SK-N-SH (cell line): ENCODE measurements at regions not wholly inside any gene's neighbourhood (a gene's known extent, or its start where the extent isn't known, plus 50 kb on each side); places are given as distances from the start of the nearest gene placed in this dataset.

Experiments used
- CTCF ChIA-PET: fragments of 300-600, 350-600 bp; formaldehyde crosslinking; extraction: SDS; loops from one replicate; lab custom pipeline; 2021; lab: Yijun Ruan, JAX
- POLR2A ChIA-PET: fragments of 350-600 bp; sonication (Branson Sonifier 250); formaldehyde crosslinking; extraction: SDS; loops from one replicate; lab custom pipeline; 2020; ENCODE audit warnings: antibody characterized with exemption, inconsistent platforms; lab: Yijun Ruan, JAX
- DNase-seq: peaks from one replicate; pipeline ENCODE4 v3.0.0; 2012
- H2AFZ ChIP-seq: fragments of 200-600 bp; sonication (generic); 2 replicates; pipeline ENCODE4 v1.8.1; 2016; ENCODE audit warnings: antibody characterized with exemption, mild to moderate bottlenecking, low read depth
- H3F3A ChIP-seq: fragments of 200-600 bp; sonication (generic); replicated peaks from 2 replicates; pipeline ENCODE3; 2016; ENCODE audit warnings: antibody characterized with exemption, mild to moderate bottlenecking; ENCODE audit not compliant: insufficient read depth
- H3K27ac ChIP-seq, 2 experiments: fragments of 200-500 bp in 1 of 2; fragments of 200-600 bp in 1 of 2; sonication (Bioruptor generic) in 1 of 2; sonication (generic), shearing (Covaris generic) in 1 of 2; 2 replicates each; pipeline versions ENCODE4 v1.5.1 to v1.6.1; 2014 to 2016; ENCODE audit warnings: low read depth in 2 of 2, inconsistent platforms in 1 of 2, low read length in 1 of 2, mild to moderate bottlenecking in 1 of 2, mixed read lengths in 1 of 2
- H3K27me3 ChIP-seq: fragments of 200-600 bp; sonication (generic), shearing (Covaris generic); 2 replicates; pipeline ENCODE4 v1.6.1; 2016; ENCODE audit warnings: mixed run types; ENCODE audit not compliant: insufficient read depth
- H3K36me3 ChIP-seq, 2 experiments: fragments of 200-500 bp in 1 of 2; fragments of 200-600 bp in 1 of 2; sonication (Bioruptor generic) in 1 of 2; sonication (generic) in 1 of 2; replicated peaks in 1 of 2; 2 replicates each; pipeline versions ENCODE3 to v1.5.1; 2014 to 2016; ENCODE audit warnings: low read length in 1 of 2, mild to moderate bottlenecking in 1 of 2; ENCODE audit not compliant: insufficient read depth in 2 of 2, control insufficient read depth in 1 of 2
- H3K4me1 ChIP-seq, 2 experiments: fragments of 200-500 bp in 1 of 2; fragments of 200-600 bp in 1 of 2; sonication (Bioruptor generic) in 1 of 2; sonication (generic), shearing (Covaris generic) in 1 of 2; 2 replicates each; pipeline versions ENCODE4 v1.5.1 to v1.6.1; 2014 to 2016; ENCODE audit warnings: low read depth in 1 of 2, low read length in 1 of 2, mixed run types in 1 of 2; ENCODE audit not compliant: insufficient read depth in 2 of 2, control insufficient read depth in 1 of 2
- H3K4me2 ChIP-seq: fragments of 200-600 bp; sonication (generic), shearing (Covaris generic); 2 replicates; pipeline ENCODE4 v1.6.1; 2017; ENCODE audit warnings: mixed run types
- H3K4me3 ChIP-seq, 2 experiments: fragments of 200-500 bp in 1 of 2; fragments of 200-600 bp in 1 of 2; sonication (Bioruptor generic) in 1 of 2; sonication (generic), shearing (Covaris generic) in 1 of 2; 2 replicates each; pipeline versions ENCODE4 v1.5.1 to v1.8.1; 2014 to 2016; ENCODE audit warnings: low read depth in 2 of 2, inconsistent platforms in 1 of 2, low read length in 1 of 2, mild to moderate bottlenecking in 1 of 2, mixed read lengths in 1 of 2, moderate library complexity in 1 of 2
- H3K79me2 ChIP-seq: fragments of 200-600 bp; sonication (generic); 2 replicates; pipeline ENCODE4 v1.8.1; 2017; ENCODE audit warnings: mild to moderate bottlenecking; ENCODE audit not compliant: insufficient read depth
- H3K9ac ChIP-seq: fragments of 200-600 bp; sonication (generic); 2 replicates; pipeline ENCODE4 v1.6.1; 2017; ENCODE audit warnings: mixed run types
- H3K9me2 ChIP-seq: fragments of 200-600 bp; sonication (generic); 2 replicates; pipeline ENCODE4 v1.6.1; 2017; ENCODE audit warnings: mixed run types
- H3K9me3 ChIP-seq: fragments of 200-600 bp; sonication (generic); 2 replicates; pipeline ENCODE4 v1.6.1; 2017; ENCODE audit warnings: mixed run types, mild to moderate bottlenecking, moderate library complexity
- H4K20me1 ChIP-seq: fragments of 200-600 bp; sonication (generic); 2 replicates; pipeline ENCODE4 v1.6.1; 2017; ENCODE audit warnings: mild to moderate bottlenecking, mixed run types; ENCODE audit not compliant: insufficient read depth
- ELF1 ChIP-seq: IDR thresholded peaks from 2 replicates; pipeline ENCODE4 v1.4.0; 2012
- EZH2phosphoT487 ChIP-seq: fragments of 200-600 bp; sonication (generic); IDR thresholded peaks from 2 replicates; pipeline ENCODE4 v1.6.1; 2017; ENCODE audit warnings: low read depth, mixed run types, mild to moderate bottlenecking, antibody characterized with exemption, moderate library complexity, borderline replicate concordance
- FOXJ3 ChIP-seq: sonication (generic); formaldehyde crosslinking; IDR thresholded peaks from 2 replicates; pipeline ENCODE4 v1.5.1; 2020; ENCODE audit warnings: mild to moderate bottlenecking, missing genetic modification reagents
- FOXM1 ChIP-seq: IDR thresholded peaks from 2 replicates; pipeline ENCODE4 v1.4.0; 2012; ENCODE audit warnings: low read depth, mild to moderate bottlenecking
- JUND ChIP-seq: IDR thresholded peaks from 2 replicates; pipeline ENCODE4 v1.4.0; 2012
- MEF2A ChIP-seq: IDR thresholded peaks from 2 replicates; pipeline ENCODE4 v1.4.0; 2012; ENCODE audit warnings: low read depth, borderline replicate concordance
- MXI1 ChIP-seq: IDR thresholded peaks from 2 replicates; pipeline ENCODE4 v1.6.1; 2012; ENCODE audit warnings: mild to moderate bottlenecking, low read depth, low read length, improper control_type of control experiment
- NFIC ChIP-seq: IDR thresholded peaks from 2 replicates; pipeline ENCODE4 v1.4.0; 2012; ENCODE audit warnings: borderline replicate concordance
- NRF1 ChIP-seq: IDR thresholded peaks from 2 replicates; pipeline ENCODE4 v1.6.1; 2012; ENCODE audit warnings: low read depth, mild to moderate bottlenecking, low read length
- RAD21 ChIP-seq: IDR thresholded peaks from 2 replicates; pipeline ENCODE4 v1.6.1; 2012; ENCODE audit warnings: mild to moderate bottlenecking, low read length
- REST ChIP-seq: IDR thresholded peaks from 2 replicates; pipeline ENCODE4 v1.6.1; 2012; ENCODE audit warnings: mild to moderate bottlenecking, low read depth, low read length, moderate library complexity
- RXRA ChIP-seq: IDR thresholded peaks from 2 replicates; pipeline ENCODE4 v1.4.0; 2012; ENCODE audit warnings: low read depth, mild to moderate bottlenecking, borderline replicate concordance
- TCF12 ChIP-seq: IDR thresholded peaks from 2 replicates; pipeline ENCODE4 v1.4.0; 2012
- TEAD4 ChIP-seq: IDR thresholded peaks from 2 replicates; pipeline ENCODE4 v1.4.0; 2012; ENCODE audit warnings: mild to moderate bottlenecking, borderline replicate concordance; ENCODE audit not compliant: insufficient read depth
- ZBTB33 ChIP-seq: IDR thresholded peaks from 2 replicates; pipeline ENCODE4 v1.4.0; 2012; ENCODE audit warnings: low read depth, borderline replicate concordance
- WGBS: methylation state at CpG from one replicate; pipeline ENCODE4 v1.1.6; 2017; ENCODE audit warnings: low lambda C conversion rate; 5-methylcytosine and 5-hydroxymethylcytosine counted together
- TF ChIP-seq, protein P1 (sequence below): IDR thresholded peaks from 2 replicates; pipeline ENCODE4 v1.4.0; 2012; ENCODE audit warnings: low read depth, borderline replicate concordance
- TF ChIP-seq, protein P2 (sequence below): fragments of 150-350 bp; IDR thresholded peaks from 2 replicates; pipeline ENCODE4 v1.6.1; 2017; ENCODE audit warnings: antibody characterized with exemption, low read length, low read depth, borderline replicate concordance
- TF ChIP-seq, protein P3 (sequence below): IDR thresholded peaks from 2 replicates; pipeline ENCODE4 v1.4.0; 2012; ENCODE audit warnings: low read depth
- TF ChIP-seq, protein P4 (sequence below): IDR thresholded peaks from 2 replicates; pipeline ENCODE4; 2012

GRCh38 chr5:7208938-7209337 is 187.0 kb upstream of the ADCY2 start:
- H3K4me1 ChIP-seq: no peaks in the 10 kb centered on the region
- no peak overlapping the region for H3K9ac ChIP-seq
- H2AFZ ChIP-seq: no peak overlapping the region
- WGBS: 8% methylated on average over 5 of the region's 5 CpGs
- no peak overlapping the region for H3K4me2 ChIP-seq
- CTCF ChIA-PET: no interaction called here
- H3K79me2 ChIP-seq: no peaks in the 10 kb centered on the region
- no peaks in the 10 kb centered on the region for H3F3A ChIP-seq
- H3K9me2 ChIP-seq: no peaks in the 10 kb centered on the region
- TF ChIP-seq EZH2phosphoT487 (no peak), FOXJ3 (CRISPR knock-in tag) (no peak), JUND (no peak), NFIC (no peak), RAD21 (no peak), ZBTB33 (no peak), FOXM1 (no peak), TCF12 (no peak), ELF1 (no peak), NRF1 (no peak), MEF2A (no peak), MXI1 (no peak), REST (no peak), TEAD4 (no peak), RXRA (no peak)
- TF ChIP-seq, protein P1, sequence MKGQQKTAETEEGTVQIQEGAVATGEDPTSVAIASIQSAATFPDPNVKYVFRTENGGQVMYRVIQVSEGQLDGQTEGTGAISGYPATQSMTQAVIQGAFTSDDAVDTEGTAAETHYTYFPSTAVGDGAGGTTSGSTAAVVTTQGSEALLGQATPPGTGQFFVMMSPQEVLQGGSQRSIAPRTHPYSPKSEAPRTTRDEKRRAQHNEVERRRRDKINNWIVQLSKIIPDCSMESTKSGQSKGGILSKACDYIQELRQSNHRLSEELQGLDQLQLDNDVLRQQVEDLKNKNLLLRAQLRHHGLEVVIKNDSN: no peak
- TF ChIP-seq, protein P2, sequence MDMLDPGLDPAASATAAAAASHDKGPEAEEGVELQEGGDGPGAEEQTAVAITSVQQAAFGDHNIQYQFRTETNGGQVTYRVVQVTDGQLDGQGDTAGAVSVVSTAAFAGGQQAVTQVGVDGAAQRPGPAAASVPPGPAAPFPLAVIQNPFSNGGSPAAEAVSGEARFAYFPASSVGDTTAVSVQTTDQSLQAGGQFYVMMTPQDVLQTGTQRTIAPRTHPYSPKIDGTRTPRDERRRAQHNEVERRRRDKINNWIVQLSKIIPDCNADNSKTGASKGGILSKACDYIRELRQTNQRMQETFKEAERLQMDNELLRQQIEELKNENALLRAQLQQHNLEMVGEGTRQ: no peak
- TF ChIP-seq, protein P3, sequence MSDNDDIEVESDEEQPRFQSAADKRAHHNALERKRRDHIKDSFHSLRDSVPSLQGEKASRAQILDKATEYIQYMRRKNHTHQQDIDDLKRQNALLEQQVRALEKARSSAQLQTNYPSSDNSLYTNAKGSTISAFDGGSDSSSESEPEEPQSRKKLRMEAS: no peak
- TF ChIP-seq, protein P4, sequence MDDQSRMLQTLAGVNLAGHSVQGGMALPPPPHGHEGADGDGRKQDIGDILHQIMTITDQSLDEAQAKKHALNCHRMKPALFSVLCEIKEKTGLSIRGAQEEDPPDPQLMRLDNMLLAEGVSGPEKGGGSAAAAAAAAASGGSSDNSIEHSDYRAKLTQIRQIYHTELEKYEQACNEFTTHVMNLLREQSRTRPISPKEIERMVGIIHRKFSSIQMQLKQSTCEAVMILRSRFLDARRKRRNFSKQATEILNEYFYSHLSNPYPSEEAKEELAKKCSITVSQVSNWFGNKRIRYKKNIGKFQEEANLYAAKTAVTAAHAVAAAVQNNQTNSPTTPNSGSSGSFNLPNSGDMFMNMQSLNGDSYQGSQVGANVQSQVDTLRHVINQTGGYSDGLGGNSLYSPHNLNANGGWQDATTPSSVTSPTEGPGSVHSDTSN: no peak
- no peak overlapping the region for H3K4me3 ChIP-seq
- no peak for DNase-seq
- H3K27ac ChIP-seq: no peak overlapping the region
- POLR2A ChIA-PET: no interaction called here
- no peaks in the 10 kb centered on the region for H3K27me3 ChIP-seq
- no peaks in the 10 kb centered on the region for H3K36me3 ChIP-seq
- no peaks in the 10 kb centered on the region for H3K9me3 ChIP-seq
- H4K20me1 ChIP-seq: no peaks in the 10 kb centered on the region
